SU-DHL-6 (cell line): ENCODE measurements at regions not wholly inside any gene's neighbourhood (a gene's known extent, or its start where the extent isn't known, plus 50 kb on each side); places are given as distances from the start of the nearest gene placed in this dataset.

ENCODE experiments used
- H2AFZ ChIP-seq: fragments of 200-600 bp; sonication (generic); 2 replicates; pipeline ENCODE4 v1.6.1; 2014; ENCODE audit warnings: low read depth, mild to moderate bottlenecking, moderate library complexity, mixed read lengths, antibody characterized with exemption, low read length; ENCODE audit not compliant: severe bottlenecking
- H3F3A ChIP-seq: fragments of 200-600 bp; shearing (Covaris generic); 2 replicates; pipeline ENCODE4 v1.6.0; 2016; ENCODE audit warnings: antibody characterized with exemption, mild to moderate bottlenecking; ENCODE audit not compliant: insufficient read depth
- H3K27ac ChIP-seq: fragments of 200-600 bp; sonication (generic); 2 replicates; pipeline ENCODE4 v1.5.1; 2016; ENCODE audit warnings: low read depth, mild to moderate bottlenecking, low read length, moderate library complexity, mixed read lengths
- H3K27me3 ChIP-seq: fragments of 200-600 bp; sonication (generic), shearing (Covaris generic); 2 replicates; pipeline ENCODE4 v1.6.0; 2014; ENCODE audit warnings: mild to moderate bottlenecking, low read length
- H3K36me3 ChIP-seq: fragments of 200-600 bp; sonication (generic); 2 replicates; pipeline ENCODE4 v1.6.1; 2014; ENCODE audit warnings: mild to moderate bottlenecking, low read length, mixed read lengths
- H3K4me2 ChIP-seq: fragments of 300-600, 200-600 bp; shearing (Covaris generic), sonication (generic); 2 replicates; pipeline ENCODE4 v1.6.0; 2014; ENCODE audit warnings: low read length, low read depth, mild to moderate bottlenecking; ENCODE audit not compliant: poor library complexity, severe bottlenecking
- H3K4me3 ChIP-seq: fragments of 200-600 bp; sonication (generic); 2 replicates; pipeline ENCODE4 v1.5.1; 2014; ENCODE audit warnings: antibody characterized with exemption, low read length, mild to moderate bottlenecking, mixed read lengths; ENCODE audit not compliant: insufficient read depth, poor library complexity, severe bottlenecking
- H3K79me2 ChIP-seq: fragments of 200-600 bp; sonication (generic); 2 replicates; pipeline ENCODE4 v1.6.1; 2014; ENCODE audit warnings: mild to moderate bottlenecking, low read length, moderate library complexity; ENCODE audit not compliant: insufficient read depth
- H3K9ac ChIP-seq: fragments of 200-600 bp; sonication (generic); 2 replicates; pipeline ENCODE4 v1.7.0; 2014; ENCODE audit warnings: mild to moderate bottlenecking, low read length
- H3K9me2 ChIP-seq: fragments of 200-600 bp; sonication (generic); replicated peaks from 2 replicates; pipeline ENCODE4 v1.6.1; 2014; ENCODE audit warnings: low read length; ENCODE audit not compliant: insufficient read depth
- H3K9me3 ChIP-seq: fragments of 200-600 bp; sonication (generic); 2 replicates; pipeline ENCODE4 v1.6.1; 2014; ENCODE audit warnings: low read length, mixed read lengths; ENCODE audit not compliant: insufficient read depth
- H4K20me1 ChIP-seq: fragments of 200-600 bp; sonication (generic); 2 replicates; pipeline ENCODE4 v1.6.1; 2014; ENCODE audit warnings: low read depth, mild to moderate bottlenecking, antibody characterized with exemption, low read length, moderate library complexity, mixed read lengths
- EZH2phosphoT487 ChIP-seq: fragments of 200-600 bp; sonication (generic), shearing (Covaris generic); conservative IDR thresholded peaks from 2 replicates; pipeline ENCODE4 v1.6.1; 2018; ENCODE audit warnings: mild to moderate bottlenecking, antibody characterized with exemption, low read length, moderate library complexity, mixed read lengths
- TF ChIP-seq, protein P1 (sequence below): fragments of 200-600 bp; sonication (generic); IDR thresholded peaks from one replicate; pipeline ENCODE4 v1.5.1; 2017; ENCODE audit warnings: antibody characterized with exemption, mild to moderate bottlenecking, low read length, moderate library complexity; ENCODE audit not compliant: insufficient read depth, poor library complexity, severe bottlenecking

- Histone ChIP-seq H4K20me1 (no peaks in the 10 kb centered on the region), H3K27ac (no peak overlapping the region), H3F3A (no peaks in the 10 kb centered on the region), H3K9me3 (no peaks in the 10 kb centered on the region), H3K9ac (no peak overlapping the region), H3K4me3 (no peak overlapping the region), H3K79me2 (no peaks in the 10 kb centered on the region), H3K36me3 (no peaks in the 10 kb centered on the region), H2AFZ (no peak overlapping the region), H3K9me2 (no peaks in the 10 kb centered on the region), H3K27me3 (no peaks in the 10 kb centered on the region), H3K4me2 (no peak overlapping the region)
- no peak for TF ChIP-seq EZH2phosphoT487
- TF ChIP-seq, protein P1, sequence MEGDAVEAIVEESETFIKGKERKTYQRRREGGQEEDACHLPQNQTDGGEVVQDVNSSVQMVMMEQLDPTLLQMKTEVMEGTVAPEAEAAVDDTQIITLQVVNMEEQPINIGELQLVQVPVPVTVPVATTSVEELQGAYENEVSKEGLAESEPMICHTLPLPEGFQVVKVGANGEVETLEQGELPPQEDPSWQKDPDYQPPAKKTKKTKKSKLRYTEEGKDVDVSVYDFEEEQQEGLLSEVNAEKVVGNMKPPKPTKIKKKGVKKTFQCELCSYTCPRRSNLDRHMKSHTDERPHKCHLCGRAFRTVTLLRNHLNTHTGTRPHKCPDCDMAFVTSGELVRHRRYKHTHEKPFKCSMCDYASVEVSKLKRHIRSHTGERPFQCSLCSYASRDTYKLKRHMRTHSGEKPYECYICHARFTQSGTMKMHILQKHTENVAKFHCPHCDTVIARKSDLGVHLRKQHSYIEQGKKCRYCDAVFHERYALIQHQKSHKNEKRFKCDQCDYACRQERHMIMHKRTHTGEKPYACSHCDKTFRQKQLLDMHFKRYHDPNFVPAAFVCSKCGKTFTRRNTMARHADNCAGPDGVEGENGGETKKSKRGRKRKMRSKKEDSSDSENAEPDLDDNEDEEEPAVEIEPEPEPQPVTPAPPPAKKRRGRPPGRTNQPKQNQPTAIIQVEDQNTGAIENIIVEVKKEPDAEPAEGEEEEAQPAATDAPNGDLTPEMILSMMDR, result no peak
These were observed 294.2 kb downstream of the FGF9 start for GRCh38 chr13:21965095-21965494.

GRCh38 chr13:21966014-21966413, 295.1 kb downstream of the FGF9 start:
- no peak overlapping the region for H3K4me3 ChIP-seq
- no peaks in the 10 kb centered on the region for H3K9me3 ChIP-seq
- no peak overlapping the region for H3K9ac ChIP-seq
- H4K20me1 ChIP-seq, result no peaks in the 10 kb centered on the region
- H3K27ac ChIP-seq, result no peak overlapping the region
- H3K27me3 ChIP-seq, result no peaks in the 10 kb centered on the region
- no peaks in the 10 kb centered on the region for H3K79me2 ChIP-seq
- TF ChIP-seq, protein P1, result no peak
- no peak for TF ChIP-seq EZH2phosphoT487
- no peaks in the 10 kb centered on the region for H3F3A ChIP-seq
- no peaks in the 10 kb centered on the region for H3K36me3 ChIP-seq
- no peak overlapping the region for H2AFZ ChIP-seq
- no peak overlapping the region for H3K4me2 ChIP-seq
- no peaks in the 10 kb centered on the region for H3K9me2 ChIP-seq

- H3K4me2 ChIP-seq, result no peak overlapping the region
- H3K9ac ChIP-seq, result no peak overlapping the region
- no peak overlapping the region for H2AFZ ChIP-seq
- TF ChIP-seq, protein P1, result no peak
- TF ChIP-seq EZH2phosphoT487, result no peak
- no peaks in the 10 kb centered on the region for H4K20me1 ChIP-seq
- H3K79me2 ChIP-seq, result no peaks in the 10 kb centered on the region
- H3K4me3 ChIP-seq, result no peak overlapping the region
- no peak overlapping the region for H3K27ac ChIP-seq
- no peaks in the 10 kb centered on the region for H3K27me3 ChIP-seq
- H3K36me3 ChIP-seq, result no peaks in the 10 kb centered on the region
- H3K9me3 ChIP-seq, result no peaks in the 10 kb centered on the region
- H3K9me2 ChIP-seq, result no peaks in the 10 kb centered on the region
- no peaks in the 10 kb centered on the region for H3F3A ChIP-seq
These were observed 297.0 kb downstream of the FGF9 start for GRCh38 chr13:21967871-21968270.
